Testis (tissue), 2 donors: ENCODE measurements at regions not wholly inside any gene's neighbourhood (a gene's known extent, or its start where the extent isn't known, plus 50 kb on each side); places are given as distances from the start of the nearest gene placed in this dataset.

Source experiments
- POLR2A ChIP-seq: fragments of 450-650 bp; IDR thresholded peaks from one replicate; pipeline ENCODE4 v1.6.1; 2017; ENCODE audit warnings: antibody characterized with exemption, mild to moderate bottlenecking, moderate library complexity
- TF ChIP-seq, protein P1 (sequence below), 3 experiments: fragments of 450-650 bp in 2 of 3; fragments of 200-600 bp in 1 of 3; sonication (generic) in 1 of 3; IDR thresholded peaks; one replicate each; pipeline ENCODE4 v1.5.1; 2016 to 2019; ENCODE audit warnings: antibody characterized with exemption in 3 of 3, mild to moderate bottlenecking in 2 of 3, moderate library complexity in 1 of 3

DNA sequence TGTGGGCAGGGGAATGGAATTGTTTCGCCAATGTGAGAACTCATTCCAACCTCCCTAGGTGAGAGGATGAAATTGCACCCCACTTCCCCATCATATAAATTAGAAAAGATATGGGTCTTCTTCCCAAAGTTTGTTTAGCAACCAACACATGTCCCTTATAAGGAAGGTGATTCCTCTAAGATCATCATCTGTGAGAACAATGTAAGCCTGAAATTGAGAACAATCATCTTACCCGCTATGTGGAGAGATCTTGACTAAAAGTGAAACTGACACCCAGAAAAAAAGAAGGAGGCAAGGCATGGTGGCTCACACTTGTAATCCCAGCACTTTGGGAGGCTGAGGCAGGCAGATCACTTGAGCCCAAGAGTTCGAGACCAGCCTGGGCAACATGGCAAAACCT, 173.2 kb upstream of the HMGA2 start:
- TF ChIP-seq, protein P1, sequence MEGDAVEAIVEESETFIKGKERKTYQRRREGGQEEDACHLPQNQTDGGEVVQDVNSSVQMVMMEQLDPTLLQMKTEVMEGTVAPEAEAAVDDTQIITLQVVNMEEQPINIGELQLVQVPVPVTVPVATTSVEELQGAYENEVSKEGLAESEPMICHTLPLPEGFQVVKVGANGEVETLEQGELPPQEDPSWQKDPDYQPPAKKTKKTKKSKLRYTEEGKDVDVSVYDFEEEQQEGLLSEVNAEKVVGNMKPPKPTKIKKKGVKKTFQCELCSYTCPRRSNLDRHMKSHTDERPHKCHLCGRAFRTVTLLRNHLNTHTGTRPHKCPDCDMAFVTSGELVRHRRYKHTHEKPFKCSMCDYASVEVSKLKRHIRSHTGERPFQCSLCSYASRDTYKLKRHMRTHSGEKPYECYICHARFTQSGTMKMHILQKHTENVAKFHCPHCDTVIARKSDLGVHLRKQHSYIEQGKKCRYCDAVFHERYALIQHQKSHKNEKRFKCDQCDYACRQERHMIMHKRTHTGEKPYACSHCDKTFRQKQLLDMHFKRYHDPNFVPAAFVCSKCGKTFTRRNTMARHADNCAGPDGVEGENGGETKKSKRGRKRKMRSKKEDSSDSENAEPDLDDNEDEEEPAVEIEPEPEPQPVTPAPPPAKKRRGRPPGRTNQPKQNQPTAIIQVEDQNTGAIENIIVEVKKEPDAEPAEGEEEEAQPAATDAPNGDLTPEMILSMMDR (IDR thresholded peaks at IDR 0.05), result no peak
- no peak for TF ChIP-seq POLR2A
